HepG2 (cell line): ENCODE measurements at regions not wholly inside any gene's neighbourhood (a gene's known extent, or its start where the extent isn't known, plus 50 kb on each side); places are given as distances from the start of the nearest gene placed in this dataset.

Experiments
- FOXJ3 ChIP-seq: sonication (generic); formaldehyde crosslinking; IDR thresholded peaks from 2 replicates; pipeline ENCODE4 v1.4.0; 2020; ENCODE audit warnings: missing genetic modification reagents, mild to moderate bottlenecking, borderline replicate concordance
- HCFC1 ChIP-seq: fragments of 150-350 bp; IDR thresholded peaks from 2 replicates; pipeline ENCODE4 v1.6.1; 2014; ENCODE audit warnings: low read depth, low read length
- PAXIP1 ChIP-seq: sonication (generic); formaldehyde crosslinking; conservative IDR thresholded peaks from 2 replicates; pipeline ENCODE4 v1.4.0; 2020; ENCODE audit warnings: mild to moderate bottlenecking, missing genetic modification reagents, moderate library complexity
- PREB ChIP-seq: sonication (generic); formaldehyde crosslinking; IDR thresholded peaks from 2 replicates; pipeline ENCODE4 v1.4.0; 2020; ENCODE audit warnings: missing genetic modification reagents
- RBM22 ChIP-seq: fragments of 200-400 bp; formaldehyde crosslinking; optimal IDR thresholded peaks from 2 replicates; pipeline ENCODE3; 2017; ENCODE audit warnings: mild to moderate bottlenecking, low read length, moderate library complexity
- SALL2 ChIP-seq: sonication (generic); formaldehyde crosslinking; IDR thresholded peaks from 2 replicates; pipeline ENCODE4 v1.8.1; 2023; ENCODE audit warnings: mild to moderate bottlenecking, missing genetic modification reagents, inconsistent platforms
- SP1 ChIP-seq, 2 experiments: fragments of 450-650 bp in 1 of 2; sonication (generic) in 1 of 2; formaldehyde crosslinking in 1 of 2; IDR thresholded peaks; 2 replicates each; pipeline versions ENCODE4 v1.4.0 to v1.6.1; 2016 to 2020; ENCODE audit warnings: missing genetic modification reagents in 1 of 2
- ZNF558 ChIP-seq: sonication (generic); formaldehyde crosslinking; IDR thresholded peaks from 2 replicates; pipeline ENCODE4 v1.9.0; 2022; ENCODE audit warnings: mild to moderate bottlenecking, missing genetic modification reagents, borderline replicate concordance
- ZNF644 ChIP-seq: IDR thresholded peaks from 2 replicates; pipeline ENCODE4 v1.6.1; 2016; ENCODE audit warnings: low read depth
- TF ChIP-seq, protein P1 (sequence below): IDR thresholded peaks from 2 replicates; pipeline ENCODE4 v1.6.1; 2016; ENCODE audit warnings: missing compliant biosample characterization, missing genetic modification reagents, borderline replicate concordance
- TF ChIP-seq, protein P2 (sequence below): sonication (generic); formaldehyde crosslinking; IDR thresholded peaks from 2 replicates; pipeline ENCODE4 v1.5.0; 2020; ENCODE audit warnings: mild to moderate bottlenecking, missing genetic modification reagents, moderate library complexity
- TF ChIP-seq, protein P3 (sequence below): IDR thresholded peaks from 2 replicates; pipeline ENCODE4 v1.6.1; 2016

GRCh38 chr5:98535901-98536300 is 237.6 kb upstream of the RGMB start:
- TF ChIP-seq, protein P1, sequence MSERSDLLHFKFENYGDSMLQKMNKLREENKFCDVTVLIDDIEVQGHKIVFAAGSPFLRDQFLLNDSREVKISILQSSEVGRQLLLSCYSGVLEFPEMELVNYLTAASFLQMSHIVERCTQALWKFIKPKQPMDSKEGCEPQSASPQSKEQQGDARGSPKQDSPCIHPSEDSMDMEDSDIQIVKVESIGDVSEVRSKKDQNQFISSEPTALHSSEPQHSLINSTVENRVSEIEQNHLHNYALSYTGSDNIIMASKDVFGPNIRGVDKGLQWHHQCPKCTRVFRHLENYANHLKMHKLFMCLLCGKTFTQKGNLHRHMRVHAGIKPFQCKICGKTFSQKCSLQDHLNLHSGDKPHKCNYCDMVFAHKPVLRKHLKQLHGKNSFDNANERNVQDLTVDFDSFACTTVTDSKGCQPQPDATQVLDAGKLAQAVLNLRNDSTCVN = no peak
- TF ChIP-seq PREB (CRISPR knock-in tag) (no peak), FOXJ3 (CRISPR knock-in tag) (no peak), PAXIP1 (no peak), HCFC1 (no peak), ZNF644 (no peak), SP1 (IDR thresholded peaks at IDR 0.05) (no peak), SP1 (CRISPR knock-in tag; IDR thresholded peaks at IDR 0.05) (no peak), SALL2 (no peak), RBM22 (no peak), ZNF558 (CRISPR knock-in tag) (no peak)
- TF ChIP-seq, protein P2, sequence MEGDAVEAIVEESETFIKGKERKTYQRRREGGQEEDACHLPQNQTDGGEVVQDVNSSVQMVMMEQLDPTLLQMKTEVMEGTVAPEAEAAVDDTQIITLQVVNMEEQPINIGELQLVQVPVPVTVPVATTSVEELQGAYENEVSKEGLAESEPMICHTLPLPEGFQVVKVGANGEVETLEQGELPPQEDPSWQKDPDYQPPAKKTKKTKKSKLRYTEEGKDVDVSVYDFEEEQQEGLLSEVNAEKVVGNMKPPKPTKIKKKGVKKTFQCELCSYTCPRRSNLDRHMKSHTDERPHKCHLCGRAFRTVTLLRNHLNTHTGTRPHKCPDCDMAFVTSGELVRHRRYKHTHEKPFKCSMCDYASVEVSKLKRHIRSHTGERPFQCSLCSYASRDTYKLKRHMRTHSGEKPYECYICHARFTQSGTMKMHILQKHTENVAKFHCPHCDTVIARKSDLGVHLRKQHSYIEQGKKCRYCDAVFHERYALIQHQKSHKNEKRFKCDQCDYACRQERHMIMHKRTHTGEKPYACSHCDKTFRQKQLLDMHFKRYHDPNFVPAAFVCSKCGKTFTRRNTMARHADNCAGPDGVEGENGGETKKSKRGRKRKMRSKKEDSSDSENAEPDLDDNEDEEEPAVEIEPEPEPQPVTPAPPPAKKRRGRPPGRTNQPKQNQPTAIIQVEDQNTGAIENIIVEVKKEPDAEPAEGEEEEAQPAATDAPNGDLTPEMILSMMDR (CRISPR knock-in tag) = no peak
- TF ChIP-seq, protein P3, sequence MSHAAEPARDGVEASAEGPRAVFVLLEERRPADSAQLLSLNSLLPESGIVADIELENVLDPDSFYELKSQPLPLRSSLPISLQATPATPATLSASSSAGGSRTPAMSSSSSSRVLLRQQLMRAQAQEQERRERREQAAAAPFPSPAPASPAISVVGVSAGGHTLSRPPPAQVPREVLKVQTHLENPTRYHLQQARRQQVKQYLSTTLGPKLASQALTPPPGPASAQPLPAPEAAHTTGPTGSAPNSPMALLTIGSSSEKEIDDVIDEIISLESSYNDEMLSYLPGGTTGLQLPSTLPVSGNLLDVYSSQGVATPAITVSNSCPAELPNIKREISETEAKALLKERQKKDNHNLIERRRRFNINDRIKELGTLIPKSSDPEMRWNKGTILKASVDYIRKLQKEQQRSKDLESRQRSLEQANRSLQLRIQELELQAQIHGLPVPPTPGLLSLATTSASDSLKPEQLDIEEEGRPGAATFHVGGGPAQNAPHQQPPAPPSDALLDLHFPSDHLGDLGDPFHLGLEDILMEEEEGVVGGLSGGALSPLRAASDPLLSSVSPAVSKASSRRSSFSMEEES (CRISPR knock-in tag) = no peak
